Cardiac muscle cell (in vitro differentiated cells and primary cell): ENCODE measurements at regions not wholly inside any gene's neighbourhood (a gene's known extent, or its start where the extent isn't known, plus 50 kb on each side); places are given as distances from the start of the nearest gene placed in this dataset.

Experiments used
- DNase-seq, 2 donors: peaks; one replicate each; pipeline versions ENCODE4 v3.0.0 to v3.0.0-alpha.2; 2010 to 2017; ENCODE audit warnings: low read depth in 1 of 2, low spot score in 1 of 2
- H3K27ac ChIP-seq: fragments of 200-600 bp; sonication (generic); 2 replicates; pipeline ENCODE4 v1.5.1; 2016
- H3K27me3 ChIP-seq: fragments of 200-600 bp; sonication (generic); 2 replicates; pipeline ENCODE4 v1.6.0; 2016; ENCODE audit warnings: control low read depth
- H3K36me3 ChIP-seq: fragments of 200-600 bp; sonication (generic); 2 replicates; pipeline ENCODE4 v1.5.1; 2016; ENCODE audit warnings: control low read depth
- H3K4me1 ChIP-seq: fragments of 200-600 bp; sonication (generic); 2 replicates; pipeline ENCODE4 v1.8.1; 2017; ENCODE audit warnings: low read depth, mild to moderate bottlenecking, mixed run types
- H3K4me3 ChIP-seq: fragments of 200-600 bp; sonication (generic); 2 replicates; pipeline ENCODE4 v1.5.1; 2016; ENCODE audit warnings: mild to moderate bottlenecking
- H3K9me3 ChIP-seq: fragments of 200-600 bp; sonication (generic); 2 replicates; pipeline ENCODE4 v1.5.1; 2017; ENCODE audit warnings: low read depth, mild to moderate bottlenecking, control low read depth
- CTCF ChIP-seq: IDR thresholded peaks from 2 replicates; pipeline ENCODE4 v1.5.1; 2012; ENCODE audit warnings: low read depth, mild to moderate bottlenecking, low read length

GRCh38 chr3:99500485-99500884, 137.9 kb upstream of the COL8A1 start:
- Histone ChIP-seq H3K36me3 (no peaks in the 10 kb centered on the region), H3K27me3 (no peaks in the 10 kb centered on the region), H3K9me3 (no peaks in the 10 kb centered on the region), H3K4me1 (no peaks in the 10 kb centered on the region), H3K27ac (no peak overlapping the region), H3K4me3 (no peak overlapping the region)
- DNase-seq = peak in 1 of 2 donors; percentile 20
- no peak for TF ChIP-seq CTCF

- Histone ChIP-seq H3K27me3 (no peaks in the 10 kb centered on the region), H3K4me1 (no peaks in the 10 kb centered on the region), H3K36me3 (no peaks in the 10 kb centered on the region), H3K9me3 (no peaks in the 10 kb centered on the region), H3K4me3 (no peak overlapping the region), H3K27ac (no peak overlapping the region)
- peak; percentile 87 for TF ChIP-seq CTCF
- DNase-seq = peak; percentile 57 to 81
These were observed 138.9 kb upstream of the COL8A1 start for GRCh38 chr3:99499235-99500158.

- Histone ChIP-seq H3K27me3 (no peaks in the 10 kb centered on the region), H3K4me1 (no peaks in the 10 kb centered on the region), H3K9me3 (no peaks in the 10 kb centered on the region), H3K4me3 (no peak overlapping the region), H3K36me3 (no peaks in the 10 kb centered on the region), H3K27ac (no peak overlapping the region)
- DNase-seq = peak in 1 of 2 donors; percentile 51
- TF ChIP-seq CTCF = no peak
These were observed 139.7 kb upstream of the COL8A1 start for GRCh38 chr3:99498550-99499234.

GRCh38 chr3:99487894-99488293, 150.5 kb upstream of the COL8A1 start:
- H3K27me3 ChIP-seq = no peaks in the 10 kb centered on the region
- no peak overlapping the region for H3K4me3 ChIP-seq
- H3K4me1 ChIP-seq = no peaks in the 10 kb centered on the region
- H3K36me3 ChIP-seq = no peaks in the 10 kb centered on the region
- no peak for TF ChIP-seq CTCF
- H3K27ac ChIP-seq = no peak overlapping the region
- DNase-seq = no peak
- H3K9me3 ChIP-seq = no peaks in the 10 kb centered on the region

GRCh38 chr3:99485286-99485685, 153.1 kb upstream of the COL8A1 start:
- H3K4me3 ChIP-seq = no peak overlapping the region
- TF ChIP-seq CTCF = no peak
- no peak for DNase-seq
- H3K27ac ChIP-seq = no peak overlapping the region
- H3K36me3 ChIP-seq = no peaks in the 10 kb centered on the region
- no peaks in the 10 kb centered on the region for H3K27me3 ChIP-seq
- H3K9me3 ChIP-seq = no peaks in the 10 kb centered on the region
- H3K4me1 ChIP-seq = no peaks in the 10 kb centered on the region
